B cell (primary cell): ENCODE measurements at regions not wholly inside any gene's neighbourhood (a gene's known extent, or its start where the extent isn't known, plus 50 kb on each side); places are given as distances from the start of the nearest gene placed in this dataset.

Experiments
- CTCF ChIP-seq: fragments of 200-600 bp; IDR thresholded peaks from one replicate; pipeline ENCODE4 v1.8.0; 2022; ENCODE audit warnings: antibody characterized with exemption, mild to moderate bottlenecking
- EZH2 ChIP-seq: IDR thresholded peaks from 2 replicates; pipeline ENCODE4 v1.6.1; 2012; ENCODE audit warnings: borderline replicate concordance, low read depth, mild to moderate bottlenecking, moderate library complexity, low read length; ENCODE audit not compliant: insufficient read depth, poor library complexity, severe bottlenecking

GRCh38 chrX:4708970-4709760 is 995.7 kb upstream of the PRKX start:
- TF ChIP-seq EZH2 (no peak), CTCF (no peak)
